EH (cell line): ENCODE measurements at regions not wholly inside any gene's neighbourhood (a gene's known extent, or its start where the extent isn't known, plus 50 kb on each side); places are given as distances from the start of the nearest gene placed in this dataset.

Experiments used
- DNase-seq: peaks from one replicate; pipeline ENCODE4 v3.0.0-alpha.2; 2015; ENCODE audit warnings: low read depth

GRCh38 chr1:112317611-112318062 lies 78.4 kb upstream of the CTTNBP2NL start:
- no peak for DNase-seq

GRCh38 chr1:112318263-112318662 lies 77.8 kb upstream of the CTTNBP2NL start:
- no peak for DNase-seq

DNA sequence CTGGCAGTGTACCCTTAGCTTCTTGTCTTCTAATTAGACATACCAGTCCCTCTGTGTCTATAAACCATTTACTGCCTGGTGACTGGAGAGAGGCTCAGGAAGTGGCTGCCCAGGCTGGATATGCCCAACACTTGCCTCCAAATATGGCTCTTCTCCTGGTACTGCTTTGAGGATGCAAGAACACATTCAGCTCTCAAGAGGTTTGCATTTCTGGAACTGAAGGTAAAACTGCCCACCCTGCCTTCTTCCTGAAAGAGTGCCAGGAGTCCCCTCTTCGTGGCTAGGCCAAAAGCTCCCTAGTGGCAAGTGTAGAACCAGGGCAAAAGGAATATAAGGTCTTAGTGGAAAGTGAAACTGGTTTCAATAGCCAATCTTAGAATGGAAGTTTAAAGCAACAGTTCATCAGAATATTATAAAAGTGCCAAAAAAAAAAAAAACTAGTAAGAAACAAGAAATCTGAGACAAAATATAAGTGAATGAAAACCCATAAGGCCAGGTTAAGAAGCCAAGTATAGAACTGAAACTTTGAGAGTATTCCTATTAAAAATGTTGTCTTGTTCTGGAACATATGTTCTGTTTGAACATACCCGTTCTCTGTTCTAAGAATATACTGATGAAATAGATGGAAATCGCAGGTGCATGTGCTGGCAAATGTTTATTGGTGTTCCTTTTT lies 77.2 kb upstream of the CTTNBP2NL start:
- no peak for DNase-seq

DNA sequence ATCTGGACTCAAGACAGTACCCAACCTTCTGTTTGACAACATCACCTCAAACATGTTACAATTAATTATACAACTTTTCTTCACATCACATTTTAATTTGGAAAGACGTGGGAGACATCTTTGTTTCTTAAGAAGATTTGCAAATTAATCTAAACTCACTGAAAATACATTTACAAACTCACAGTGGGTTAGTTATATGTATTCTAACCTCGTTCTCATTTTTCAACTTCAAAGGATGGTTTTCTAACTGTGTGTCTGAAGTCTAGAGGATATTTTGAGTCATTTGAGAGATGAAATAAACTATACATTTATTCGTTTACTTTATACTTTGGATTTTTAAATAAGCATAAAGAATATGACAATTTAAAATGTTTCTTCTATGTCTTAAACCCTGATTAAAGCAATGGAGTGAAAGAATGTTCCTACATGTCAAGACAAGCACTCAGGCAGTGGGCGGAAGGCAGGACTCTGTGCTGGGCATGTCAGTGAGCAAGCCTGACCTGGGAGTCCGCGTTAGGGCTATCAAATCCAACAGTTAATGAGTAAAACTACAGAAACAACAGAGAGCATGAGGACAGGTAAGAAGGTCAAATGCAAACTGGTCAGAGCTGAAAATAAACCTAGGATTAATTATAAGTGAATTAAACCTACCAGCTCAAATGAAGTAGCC lies 76.5 kb upstream of the CTTNBP2NL start:
- DNase-seq: no peak

DNA sequence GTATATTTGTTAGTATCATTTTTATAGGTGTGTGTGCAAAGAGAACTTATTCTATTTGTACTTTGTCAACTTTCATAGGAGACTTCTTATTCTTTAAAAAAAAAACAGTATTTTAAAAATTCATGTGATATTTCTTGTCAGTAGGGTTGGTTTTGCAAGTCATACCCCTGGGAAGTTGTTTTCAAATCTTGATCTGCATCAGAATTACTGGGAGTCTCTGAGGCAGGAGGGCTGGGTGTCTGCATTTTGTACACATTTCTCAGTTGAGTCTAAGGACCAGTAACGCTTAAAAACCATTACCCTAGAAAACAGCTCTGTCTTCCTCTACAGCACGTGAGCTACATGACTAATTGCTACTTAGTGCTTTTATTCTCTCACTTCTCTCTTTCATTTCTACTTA lies 76.0 kb upstream of the CTTNBP2NL start:
- DNase-seq: no peak

DNA sequence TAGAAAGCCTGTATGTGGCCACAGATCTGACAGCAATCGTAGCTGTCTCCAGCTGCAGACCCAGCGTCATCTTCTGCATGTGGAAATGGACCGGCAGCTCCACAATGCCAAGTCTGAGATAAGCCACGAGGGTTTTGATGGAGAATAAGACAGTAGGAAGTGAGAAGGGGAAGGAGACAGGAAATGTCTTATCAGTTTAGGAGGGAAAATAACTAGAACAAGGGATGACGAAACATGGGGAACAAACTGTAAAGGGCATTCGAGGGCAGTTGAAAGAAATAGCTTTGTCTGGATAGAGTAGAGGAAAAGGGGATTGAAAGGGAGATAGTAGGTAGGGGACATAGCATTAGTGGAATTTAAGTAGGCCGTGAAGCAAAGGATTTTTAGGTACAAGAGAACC lies 74.0 kb upstream of the CTTNBP2NL start:
- DNase-seq: no peak

DNA sequence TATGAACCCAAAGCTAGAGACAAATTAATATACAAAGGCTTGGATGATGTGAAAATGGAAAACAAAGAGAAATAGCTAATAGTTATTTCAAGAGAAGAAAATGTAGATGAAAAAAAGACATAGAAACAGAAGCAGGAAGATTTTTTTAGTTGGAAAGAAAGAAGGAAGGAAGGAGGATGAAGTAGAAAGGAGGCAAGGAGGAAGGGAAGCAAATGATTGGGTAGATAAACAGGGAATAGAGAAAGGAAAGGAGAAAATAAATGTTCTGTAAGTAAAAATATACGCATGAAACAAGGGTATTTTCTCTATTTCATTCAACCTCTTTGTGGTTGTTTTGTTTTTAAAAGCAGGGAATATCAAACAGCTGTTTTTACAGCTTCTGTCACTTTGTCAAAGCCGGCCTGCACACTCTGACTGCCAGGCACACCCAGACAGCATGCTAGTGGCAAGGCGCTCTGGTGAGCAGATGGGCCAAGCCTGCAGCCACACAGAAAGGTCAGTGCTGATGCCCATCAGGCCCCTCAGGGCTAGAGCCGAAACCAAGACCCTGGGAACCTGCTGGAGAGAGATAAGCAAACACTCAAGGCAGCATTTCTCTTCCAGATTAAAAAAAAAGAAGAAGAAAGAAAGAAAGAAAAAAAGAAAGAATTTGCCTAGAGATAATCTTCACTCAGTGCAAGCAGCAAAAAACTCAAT lies 72.9 kb upstream of the CTTNBP2NL start:
- no peak for DNase-seq

GRCh38 chr1:112325504-112325903 lies 70.5 kb upstream of the CTTNBP2NL start:
- DNase-seq: no peak

DNA sequence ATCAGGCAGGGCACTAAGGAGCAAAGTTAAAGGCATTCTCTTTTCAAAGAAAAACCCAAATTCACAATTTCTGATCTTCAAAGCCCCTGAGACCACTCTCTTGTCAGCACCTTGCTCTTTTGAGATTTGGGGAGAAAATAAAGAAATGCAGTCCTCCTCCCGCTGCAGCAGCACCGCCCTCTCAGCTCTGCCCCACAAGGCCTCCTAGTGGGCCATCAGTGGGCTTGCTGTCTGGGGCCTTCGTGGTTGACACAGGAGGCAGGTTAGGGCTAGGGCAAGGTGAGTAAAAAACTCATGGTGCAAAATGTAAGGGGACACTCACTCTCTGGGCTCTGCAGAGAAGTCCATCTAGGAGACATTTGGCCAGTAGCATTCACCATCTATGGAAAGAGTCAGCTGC lies 67.4 kb upstream of the CTTNBP2NL start:
- no peak for DNase-seq

DNA sequence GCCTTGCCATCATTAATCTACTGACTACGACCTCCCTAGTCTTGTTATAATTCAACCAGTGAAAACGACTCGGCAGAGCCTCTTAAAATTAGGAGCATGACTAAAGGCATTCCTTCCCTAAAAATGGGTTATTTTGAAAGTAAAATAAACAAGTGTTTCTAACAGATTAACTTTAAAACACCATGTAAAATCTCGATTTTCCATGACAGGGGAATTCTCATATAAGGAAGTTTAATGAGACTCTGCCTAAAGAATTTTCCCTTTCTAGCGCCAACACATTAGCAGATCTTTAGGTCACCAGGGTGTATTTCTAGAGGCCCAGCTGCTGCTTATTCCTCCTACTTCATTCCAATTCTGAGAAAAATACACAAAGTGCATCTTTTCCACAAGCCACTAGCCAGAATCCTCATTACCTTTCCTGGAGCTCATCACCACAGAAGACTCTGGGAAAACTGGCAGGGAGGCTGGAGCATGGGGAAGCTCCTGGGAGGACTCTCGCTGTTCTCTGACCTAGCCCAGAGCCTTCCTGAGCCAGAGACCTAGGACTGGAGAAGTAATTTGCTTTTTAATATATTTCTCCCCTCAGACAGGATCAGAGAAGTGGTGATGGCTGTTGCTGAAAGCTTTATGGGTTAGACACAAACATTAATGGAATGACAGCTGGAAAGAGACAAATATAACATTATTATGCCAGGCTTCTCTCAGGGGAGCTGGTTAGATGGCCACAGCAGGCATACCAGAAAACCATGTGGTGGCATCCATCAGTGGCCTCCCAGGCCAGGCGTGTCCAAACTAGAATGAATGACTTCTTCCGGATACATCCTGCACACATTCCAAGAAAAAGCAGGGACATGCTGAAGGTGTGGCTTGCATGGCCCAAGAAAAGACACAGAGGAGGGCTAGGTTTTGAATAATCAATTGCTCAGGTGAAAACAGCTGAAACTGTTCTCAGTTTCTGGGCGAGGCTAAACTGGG lies 63.6 kb upstream of the CTTNBP2NL start:
- DNase-seq: no peak

- DNase-seq: no peak
These were observed 60.7 kb upstream of the CTTNBP2NL start for GRCh38 chr1:112335351-112335750.

- peak; percentile 37 for DNase-seq
These were observed 58.9 kb upstream of the CTTNBP2NL start for GRCh38 chr1:112337028-112337531.

DNA sequence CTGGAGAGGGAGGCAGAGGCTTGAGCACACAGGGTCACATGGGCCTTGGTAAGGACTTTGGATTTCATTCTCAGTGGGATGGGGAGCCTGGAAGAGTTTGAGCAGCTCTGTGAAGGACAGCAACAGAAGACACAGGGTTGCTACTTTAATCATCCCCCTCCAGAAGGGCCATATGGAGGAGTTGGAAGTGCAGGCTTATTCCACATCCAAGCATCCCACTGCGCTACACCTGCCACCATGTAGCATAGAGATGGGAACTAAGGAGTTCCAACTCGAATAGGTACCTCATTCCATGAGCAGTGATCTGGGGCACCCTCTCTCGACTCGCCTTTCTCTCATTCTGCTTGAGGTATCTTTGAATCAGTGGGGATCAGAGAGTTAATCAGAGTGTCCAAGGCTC lies 54.0 kb upstream of the CTTNBP2NL start:
- DNase-seq: no peak

DNA sequence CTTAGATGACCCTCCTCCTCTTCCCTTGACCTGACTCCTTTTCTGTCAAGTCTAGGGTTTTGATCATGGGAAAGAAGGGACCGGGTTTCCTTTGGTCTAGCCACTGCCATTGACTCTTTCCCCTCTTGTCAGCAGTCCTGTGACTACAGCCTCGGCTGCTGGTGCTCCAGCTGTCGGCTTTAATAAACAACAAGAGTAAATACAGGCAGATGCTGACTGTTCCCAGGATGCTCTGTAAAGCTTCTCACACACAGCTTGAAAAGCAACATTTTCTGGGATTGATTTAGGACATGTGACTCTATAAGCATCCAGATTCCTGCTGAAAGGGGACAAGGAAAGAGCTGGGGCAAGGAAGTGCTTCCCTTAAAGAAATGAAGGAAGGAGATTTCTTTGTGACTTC lies 53.5 kb upstream of the CTTNBP2NL start:
- no peak for DNase-seq

- DNase-seq: no peak
These were observed 51.1 kb upstream of the CTTNBP2NL start for GRCh38 chr1:112344754-112345423.
